ENCODE measurements at regions not wholly inside any gene's neighbourhood (a gene's known extent, or its start where the extent isn't known, plus 50 kb on each side); places are given as distances from the start of the nearest gene placed in this dataset.

- TF ChIP-seq CTCF (IDR thresholded peaks at IDR 0.05) (no peak), POLR2A (IDR thresholded peaks at IDR 0.05) (no peak)
Observed at GRCh38 chr3:127368186-127369032, 80.6 kb upstream of the PRR20G start.
